ENCODE measurements at regions not wholly inside any gene's neighbourhood (a gene's known extent, or its start where the extent isn't known, plus 50 kb on each side); places are given as distances from the start of the nearest gene placed in this dataset.
"Not testable (repeated sequence)": the region's sequence is repeated elsewhere in the genome, so short reads cannot be mapped to it uniquely, and the experiment has no call there.

DNA sequence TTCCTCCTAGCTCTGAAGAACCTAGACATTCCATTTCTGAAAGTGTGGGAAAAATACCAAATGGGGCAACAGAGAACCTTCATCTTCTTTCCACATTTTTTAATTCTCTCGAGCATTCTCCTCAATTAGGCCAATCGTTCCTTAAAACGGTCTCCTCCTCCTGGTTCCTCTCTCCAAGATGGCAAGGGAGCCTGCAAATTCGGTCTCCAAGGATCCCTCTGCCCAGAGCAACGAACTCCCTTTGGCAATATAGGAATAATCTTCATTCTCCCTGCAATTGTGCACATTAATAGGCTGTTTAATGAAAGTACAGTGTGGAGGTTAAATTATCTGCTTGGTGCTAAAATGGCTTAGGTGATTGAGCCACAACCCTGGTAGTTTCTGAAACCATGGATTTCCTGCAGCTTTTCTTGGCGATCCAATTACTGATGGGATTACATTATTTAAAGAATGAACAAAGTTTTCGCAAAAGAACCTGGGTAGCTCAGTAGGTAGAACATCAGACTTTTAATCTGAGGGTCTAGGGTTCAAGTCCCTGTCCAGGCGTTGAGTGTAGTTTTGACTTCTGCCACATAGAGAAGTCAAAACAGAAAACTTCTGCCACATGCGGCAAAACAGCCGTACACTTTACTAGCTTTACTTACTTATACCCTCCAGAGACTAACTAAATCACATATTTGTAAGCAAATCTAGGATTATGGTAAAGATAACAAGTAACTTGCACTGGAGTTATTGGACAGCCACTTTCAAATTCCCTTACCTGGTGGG lies 102.9 kb upstream of the ZNF184 start:
- DNase-seq, result no peak

GRCh38 chr6:27568226-27568897 lies 95.5 kb upstream of the ZNF184 start:
- no peak for DNase-seq

- no peak for DNase-seq
Observed at GRCh38 chr6:27565839-27566779, 93.2 kb upstream of the ZNF184 start.

- DNase-seq, result no peak
Observed at GRCh38 chr6:27562027-27562410, 89.1 kb upstream of the ZNF184 start.

- no peak for DNase-seq
Observed at GRCh38 chr6:27558028-27558724, 85.3 kb upstream of the ZNF184 start.

GRCh38 chr6:27556406-27556805 lies 83.5 kb upstream of the ZNF184 start:
- DNase-seq, result no peak

- no peak for DNase-seq
Observed at GRCh38 chr6:27553123-27553904, 80.4 kb upstream of the ZNF184 start.

- DNase-seq, result no peak
Observed at GRCh38 chr6:27551607-27552006, 78.7 kb upstream of the ZNF184 start.

- no peak for DNase-seq
Observed at GRCh38 chr6:27550692-27551091, 77.8 kb upstream of the ZNF184 start.

DNA sequence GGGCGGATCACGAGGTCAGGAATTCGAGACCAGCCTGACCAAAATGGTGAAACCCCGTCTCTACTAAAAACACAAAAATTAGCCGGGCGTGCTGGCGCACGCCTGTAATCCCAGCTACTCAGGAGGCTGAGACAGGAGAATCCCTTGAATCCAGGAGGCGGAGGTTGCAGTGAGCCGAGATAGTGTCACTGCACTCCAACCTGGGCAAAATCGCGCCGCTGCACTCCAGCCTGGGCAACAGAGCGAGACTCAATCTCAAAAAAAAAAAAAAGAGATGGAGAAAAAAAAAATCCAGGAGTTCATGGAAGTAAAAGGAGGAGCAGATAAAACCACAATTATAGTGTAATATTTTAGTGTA lies 76.3 kb upstream of the ZNF184 start:
- DNase-seq, result not testable (repeated sequence)

GRCh38 chr6:27547157-27548075 lies 74.5 kb upstream of the ZNF184 start:
- DNase-seq, result no peak

DNA sequence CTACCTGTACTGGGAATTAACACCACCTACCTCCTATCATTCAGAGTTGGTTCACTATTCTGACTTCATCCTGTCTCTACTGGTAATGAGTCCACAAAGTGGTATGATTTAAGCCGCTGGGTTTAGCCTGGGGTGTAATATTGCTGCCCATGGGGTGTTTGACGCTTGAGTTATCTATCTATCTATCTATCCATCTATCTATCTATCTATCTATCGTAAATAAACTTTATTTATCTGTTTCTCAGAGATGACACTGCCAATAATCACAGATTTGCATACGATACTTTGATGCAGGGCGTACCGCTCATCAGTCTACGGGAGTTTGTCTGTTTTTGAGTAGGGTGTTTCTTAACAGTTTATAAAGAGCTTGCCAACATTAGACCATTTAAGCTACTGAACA lies 73.6 kb upstream of the ZNF184 start:
- no peak for DNase-seq

DNA sequence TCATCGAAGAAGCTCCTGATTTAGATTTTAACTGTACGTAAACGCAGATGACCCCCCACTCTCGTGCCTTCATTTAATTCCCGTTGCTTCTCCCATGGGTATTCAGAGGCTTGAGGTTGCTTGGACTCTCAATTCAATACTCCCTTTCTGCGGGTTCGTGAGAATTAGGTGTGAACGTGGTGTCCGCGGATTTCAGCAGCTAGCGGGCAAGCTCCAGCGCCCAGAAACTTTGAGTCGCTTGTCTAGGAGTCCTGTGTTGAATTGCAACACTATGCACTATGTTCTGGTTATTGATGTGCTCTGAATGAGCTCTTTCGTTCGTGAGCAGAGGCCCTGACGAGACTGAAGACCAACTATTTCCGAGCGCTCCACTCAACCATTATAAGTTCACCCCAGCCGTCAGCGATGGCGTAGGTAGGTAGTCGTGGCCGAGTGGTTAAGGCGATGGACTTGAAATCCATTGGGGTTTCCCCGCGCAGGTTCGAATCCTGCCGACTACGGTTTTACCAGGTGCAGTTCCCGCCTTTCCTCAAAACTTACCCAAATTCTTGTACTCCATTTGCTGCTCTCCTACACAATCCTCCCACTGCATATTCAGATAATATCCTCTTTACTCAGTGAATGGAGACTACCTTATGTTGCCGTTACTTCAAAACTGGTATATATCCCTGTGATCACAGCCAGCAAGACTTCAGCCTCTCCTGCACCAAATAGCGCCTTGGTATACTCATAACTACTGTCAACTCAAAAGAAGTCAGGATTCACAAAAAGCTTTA lies 72.6 kb upstream of the ZNF184 start:
- DNase-seq, result no peak

DNA sequence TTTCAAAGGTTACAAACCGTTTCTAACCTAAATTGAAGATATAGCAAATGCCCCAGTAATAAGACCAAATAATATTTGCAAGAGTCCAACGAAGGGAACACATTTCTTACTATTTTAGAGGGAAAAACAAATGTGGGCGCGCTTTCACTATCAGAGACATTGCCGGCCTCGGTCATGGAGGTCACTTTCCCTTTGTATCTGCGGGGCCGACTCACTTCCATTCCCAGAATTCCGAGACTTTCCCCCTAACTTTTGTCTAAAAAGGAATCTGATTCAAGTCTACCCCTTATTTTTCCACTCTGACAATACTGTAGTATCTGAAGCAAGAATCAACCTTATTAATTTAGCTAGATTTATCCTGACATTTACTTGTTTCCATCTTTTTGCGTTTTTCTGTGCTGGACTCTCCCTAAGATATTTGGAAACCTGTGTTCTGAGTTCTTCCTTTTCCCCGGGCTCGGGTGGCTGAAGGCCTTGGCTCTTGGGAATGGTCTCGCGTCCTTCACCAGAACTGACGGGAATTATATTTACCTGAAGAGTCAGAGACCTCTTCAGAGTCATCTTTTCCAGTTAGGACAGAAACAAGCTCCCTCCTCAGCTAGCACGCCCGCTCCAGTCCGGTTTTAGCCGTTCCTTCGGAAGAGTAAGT lies 71.8 kb upstream of the ZNF184 start:
- no peak for DNase-seq

- not testable (repeated sequence) for DNase-seq
Observed at GRCh38 chr6:27544135-27544534, 71.2 kb upstream of the ZNF184 start.

GRCh38 chr6:27542485-27542884 lies 69.6 kb upstream of the ZNF184 start:
- no peak for DNase-seq

GRCh38 chr6:27541933-27542297 lies 69.0 kb upstream of the ZNF184 start:
- DNase-seq, result no peak

DNA sequence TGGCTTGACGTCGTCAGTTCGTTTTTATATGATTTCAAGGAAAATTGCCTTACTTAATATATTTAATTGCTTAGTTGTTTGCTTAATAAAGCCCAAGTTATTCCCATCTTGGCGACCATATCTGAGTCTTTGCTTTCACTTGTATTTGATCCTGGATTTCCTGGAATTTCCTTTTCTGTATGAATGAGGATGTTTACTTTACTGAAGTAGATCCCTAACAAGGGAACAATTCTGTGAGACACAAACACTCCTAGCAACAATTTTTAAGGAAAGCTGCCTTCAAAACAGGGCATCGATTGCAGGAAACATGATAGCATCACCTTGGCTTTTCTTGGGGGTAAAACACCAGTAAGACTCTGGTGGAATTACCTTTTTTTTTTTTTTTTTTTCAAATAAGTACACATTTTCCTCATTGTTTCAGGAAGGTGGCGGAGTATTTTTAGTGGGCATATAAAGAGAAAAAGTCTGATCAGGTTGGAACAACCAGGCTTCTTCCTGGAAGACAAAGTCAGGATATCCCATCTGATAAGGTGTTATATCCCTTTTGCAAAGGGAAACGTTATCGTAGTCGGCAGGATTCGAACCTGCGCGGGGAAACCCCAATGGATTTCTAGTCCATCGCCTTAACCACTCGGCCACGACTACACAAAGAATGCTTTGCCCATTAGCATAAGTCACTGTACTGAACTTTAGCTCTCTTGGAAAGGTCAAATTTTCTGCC lies 68.5 kb upstream of the ZNF184 start:
- DNase-seq, result no peak

DNA sequence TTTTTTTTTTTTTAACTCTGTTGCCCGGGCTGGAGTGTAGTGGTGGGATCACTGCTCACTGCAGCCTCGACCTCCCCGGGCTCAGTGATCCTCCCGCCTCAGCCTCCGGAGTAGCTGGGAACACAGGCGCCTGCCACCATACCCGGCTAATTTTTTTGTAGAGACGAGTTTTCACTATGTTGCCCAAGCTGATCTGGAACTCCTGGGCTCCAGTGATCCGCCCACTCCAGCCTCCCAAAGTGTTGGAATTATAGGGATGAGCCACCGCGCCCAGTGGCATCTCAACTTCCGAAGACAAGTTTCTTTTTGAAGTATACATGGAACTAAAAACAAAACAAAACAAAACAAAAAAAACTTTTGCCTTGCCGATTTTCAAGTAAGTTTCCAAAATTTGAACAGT lies 66.6 kb upstream of the ZNF184 start:
- no peak for DNase-seq
